ENCODE measurements at regions not wholly inside any gene's neighbourhood (a gene's known extent, or its start where the extent isn't known, plus 50 kb on each side); places are given as distances from the start of the nearest gene placed in this dataset.

DNA sequence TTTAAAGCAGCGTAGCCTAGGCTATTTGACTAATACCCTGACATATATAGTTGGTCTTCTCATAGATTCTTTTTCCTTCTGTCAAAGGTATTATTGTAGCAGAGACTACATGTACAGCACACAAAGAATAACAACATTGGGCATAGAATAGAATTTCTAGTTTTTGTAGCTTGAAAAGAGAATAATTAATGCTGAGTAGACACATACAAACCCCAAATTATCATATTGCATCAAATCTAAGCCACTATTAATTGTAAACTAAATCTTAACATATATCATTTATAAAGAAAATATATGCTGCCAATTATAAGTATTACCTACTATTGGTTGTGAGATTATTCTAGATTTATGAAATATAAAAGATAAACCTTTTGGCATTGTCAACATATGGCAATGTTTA, 574.5 kb downstream of the SLCO4C1 start:
- no peak for TF ChIP-seq EZH2 (IDR thresholded peaks at IDR 0.05; ENCODE audit: borderline replicate concordance, low read length)
- TF ChIP-seq, protein P1, sequence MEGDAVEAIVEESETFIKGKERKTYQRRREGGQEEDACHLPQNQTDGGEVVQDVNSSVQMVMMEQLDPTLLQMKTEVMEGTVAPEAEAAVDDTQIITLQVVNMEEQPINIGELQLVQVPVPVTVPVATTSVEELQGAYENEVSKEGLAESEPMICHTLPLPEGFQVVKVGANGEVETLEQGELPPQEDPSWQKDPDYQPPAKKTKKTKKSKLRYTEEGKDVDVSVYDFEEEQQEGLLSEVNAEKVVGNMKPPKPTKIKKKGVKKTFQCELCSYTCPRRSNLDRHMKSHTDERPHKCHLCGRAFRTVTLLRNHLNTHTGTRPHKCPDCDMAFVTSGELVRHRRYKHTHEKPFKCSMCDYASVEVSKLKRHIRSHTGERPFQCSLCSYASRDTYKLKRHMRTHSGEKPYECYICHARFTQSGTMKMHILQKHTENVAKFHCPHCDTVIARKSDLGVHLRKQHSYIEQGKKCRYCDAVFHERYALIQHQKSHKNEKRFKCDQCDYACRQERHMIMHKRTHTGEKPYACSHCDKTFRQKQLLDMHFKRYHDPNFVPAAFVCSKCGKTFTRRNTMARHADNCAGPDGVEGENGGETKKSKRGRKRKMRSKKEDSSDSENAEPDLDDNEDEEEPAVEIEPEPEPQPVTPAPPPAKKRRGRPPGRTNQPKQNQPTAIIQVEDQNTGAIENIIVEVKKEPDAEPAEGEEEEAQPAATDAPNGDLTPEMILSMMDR (IDR thresholded peaks at IDR 0.05; ENCODE audit: low read length), result no peak
- Histone ChIP-seq H3F3A (ENCODE audit: insufficient read depth, low read length) (no peaks in the 10 kb centered on the region), H3K9me2 (ENCODE audit: low read depth, low read length) (no peaks in the 10 kb centered on the region), H4K20me1 (ENCODE audit: insufficient read depth, low read length) (no peaks in the 10 kb centered on the region), H3K36me3 (ENCODE audit: insufficient read depth, low read length) (no peaks in the 10 kb centered on the region), H3K9me3 (ENCODE audit: low read length) (no peaks in the 10 kb centered on the region), H3K4me3 (ENCODE audit: low read depth, low read length, poor library complexity, severe bottlenecking) (no peak overlapping the region), H3K4me1 (ENCODE audit: insufficient read depth, low read length, severe bottlenecking) (no peaks in the 10 kb centered on the region), H3K4me2 (ENCODE audit: low read length) (no peak overlapping the region), H3K9ac (ENCODE audit: low read length) (no peak overlapping the region), H3K27ac (ENCODE audit: low read depth, low read length, poor library complexity, severe bottlenecking) (no peak overlapping the region), H3K79me2 (ENCODE audit: insufficient read depth, low read length) (no peaks in the 10 kb centered on the region), H3K27me3 (ENCODE audit: insufficient read depth, low read length) (no peaks in the 10 kb centered on the region), H2AFZ (ENCODE audit: low read length) (no peak overlapping the region)

DNA sequence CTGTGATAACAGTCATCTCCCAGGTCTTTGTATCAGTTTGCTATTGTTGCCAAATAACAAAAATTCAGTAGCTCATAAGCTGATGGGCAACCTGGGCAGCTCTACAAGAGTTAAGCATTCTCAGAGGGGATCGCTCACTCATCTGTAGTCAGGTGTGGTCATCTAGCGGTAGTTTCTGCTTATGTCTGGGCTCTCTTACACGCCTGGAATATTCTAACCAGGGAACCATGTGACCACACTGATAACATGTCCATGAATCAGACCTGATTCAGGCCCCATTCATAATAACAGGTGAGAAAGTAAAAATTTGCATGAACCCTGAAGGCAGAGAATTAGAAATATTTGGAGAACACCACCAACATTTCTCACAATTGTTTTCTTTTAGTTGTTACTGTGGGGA, 576.1 kb downstream of the SLCO4C1 start:
- Histone ChIP-seq H3K79me2 (ENCODE audit: insufficient read depth, low read length) (no peaks in the 10 kb centered on the region), H3K4me1 (ENCODE audit: insufficient read depth, low read length, severe bottlenecking) (no peaks in the 10 kb centered on the region), H3K9ac (ENCODE audit: low read length) (no peak overlapping the region), H3F3A (ENCODE audit: insufficient read depth, low read length) (no peaks in the 10 kb centered on the region), H3K27ac (ENCODE audit: low read depth, low read length, poor library complexity, severe bottlenecking) (no peak overlapping the region), H3K9me3 (ENCODE audit: low read length) (no peaks in the 10 kb centered on the region), H3K4me3 (ENCODE audit: low read depth, low read length, poor library complexity, severe bottlenecking) (no peak overlapping the region), H4K20me1 (ENCODE audit: insufficient read depth, low read length) (no peaks in the 10 kb centered on the region), H3K27me3 (ENCODE audit: insufficient read depth, low read length) (no peaks in the 10 kb centered on the region), H2AFZ (ENCODE audit: low read length) (no peak overlapping the region), H3K9me2 (ENCODE audit: low read depth, low read length) (no peaks in the 10 kb centered on the region), H3K36me3 (ENCODE audit: insufficient read depth, low read length) (no peaks in the 10 kb centered on the region), H3K4me2 (ENCODE audit: low read length) (no peak overlapping the region)
- TF ChIP-seq, protein P1 (IDR thresholded peaks at IDR 0.05; ENCODE audit: low read length), result no peak
- TF ChIP-seq EZH2 (IDR thresholded peaks at IDR 0.05; ENCODE audit: borderline replicate concordance, low read length), result no peak

DNA sequence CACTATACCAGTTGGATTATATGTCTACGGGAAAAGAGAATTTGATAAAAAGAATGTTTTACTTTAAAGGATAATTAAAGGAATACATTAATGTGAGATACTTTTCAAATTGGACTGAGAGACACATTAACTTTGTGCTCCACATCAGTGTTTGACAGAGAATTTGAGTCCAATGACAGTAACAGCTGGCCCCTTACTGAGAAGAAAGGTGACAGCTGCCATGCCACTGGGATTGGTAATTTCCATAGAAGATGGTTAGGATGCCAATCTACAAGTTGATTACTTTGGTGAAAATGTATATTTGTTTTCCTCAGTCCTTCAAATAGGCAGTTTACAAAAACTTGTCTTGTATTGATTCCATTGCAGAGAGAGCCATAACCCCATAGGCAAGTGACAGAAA, 578.4 kb downstream of the SLCO4C1 start:
- Histone ChIP-seq H3F3A (ENCODE audit: insufficient read depth, low read length) (no peaks in the 10 kb centered on the region), H3K4me1 (ENCODE audit: insufficient read depth, low read length, severe bottlenecking) (no peaks in the 10 kb centered on the region), H3K27ac (ENCODE audit: low read depth, low read length, poor library complexity, severe bottlenecking) (no peak overlapping the region), H3K4me2 (ENCODE audit: low read length) (no peak overlapping the region), H3K9ac (ENCODE audit: low read length) (no peak overlapping the region), H3K36me3 (ENCODE audit: insufficient read depth, low read length) (no peaks in the 10 kb centered on the region), H3K4me3 (ENCODE audit: low read depth, low read length, poor library complexity, severe bottlenecking) (no peak overlapping the region), H4K20me1 (ENCODE audit: insufficient read depth, low read length) (no peaks in the 10 kb centered on the region), H2AFZ (ENCODE audit: low read length) (no peak overlapping the region), H3K79me2 (ENCODE audit: insufficient read depth, low read length) (no peaks in the 10 kb centered on the region), H3K9me3 (ENCODE audit: low read length) (no peaks in the 10 kb centered on the region), H3K27me3 (ENCODE audit: insufficient read depth, low read length) (no peaks in the 10 kb centered on the region), H3K9me2 (ENCODE audit: low read depth, low read length) (no peaks in the 10 kb centered on the region)
- TF ChIP-seq, protein P1 (IDR thresholded peaks at IDR 0.05; ENCODE audit: low read length), result no peak
- no peak for TF ChIP-seq EZH2 (IDR thresholded peaks at IDR 0.05; ENCODE audit: borderline replicate concordance, low read length)
